Hematopoietic multipotent progenitor cell (in vitro differentiated cells): ENCODE measurements at regions not wholly inside any gene's neighbourhood (a gene's known extent, or its start where the extent isn't known, plus 50 kb on each side); places are given as distances from the start of the nearest gene placed in this dataset.

Experiments
- DNase-seq, 3 donors: peaks; one replicate each; pipeline ENCODE4 v3.0.0-alpha.2; 2011 to 2015; ENCODE audit warnings: low read depth in 2 of 3, low spot score in 2 of 3

- DNase-seq, result no peak
Measured at GRCh38 chr5:144103611-144104485, 66.6 kb downstream of the YIPF5 start.

GRCh38 chr5:144105371-144105770 is 65.1 kb downstream of the YIPF5 start:
- no peak for DNase-seq

- DNase-seq, result no peak
Measured at GRCh38 chr5:144108131-144108530, 62.3 kb downstream of the YIPF5 start.
